Activated naive CD8-positive, alpha-beta T cell (primary cell): ENCODE measurements at regions not wholly inside any gene's neighbourhood (a gene's known extent, or its start where the extent isn't known, plus 50 kb on each side); places are given as distances from the start of the nearest gene placed in this dataset.

ENCODE experiments used
- H3K27ac Mint-ChIP-seq: one replicate; pipeline ENCODE4 v1.8.0; 2021; ENCODE audit warnings: mixed read lengths
- H3K27me3 Mint-ChIP-seq: one replicate; pipeline ENCODE4 v1.8.0; 2021; ENCODE audit warnings: mixed read lengths
- H3K36me3 Mint-ChIP-seq: one replicate; pipeline ENCODE4 v1.8.0; 2021; ENCODE audit warnings: mixed read lengths
- H3K4me1 Mint-ChIP-seq: one replicate; pipeline ENCODE4 v1.8.0; 2021; ENCODE audit warnings: low read depth, mixed read lengths
- H3K4me3 Mint-ChIP-seq: one replicate; pipeline ENCODE4 v1.8.0; 2021; ENCODE audit warnings: mild to moderate bottlenecking, mixed read lengths
- H3K9me3 Mint-ChIP-seq: one replicate; pipeline ENCODE4 v1.8.0; 2021; ENCODE audit warnings: low read depth, mixed read lengths

DNA sequence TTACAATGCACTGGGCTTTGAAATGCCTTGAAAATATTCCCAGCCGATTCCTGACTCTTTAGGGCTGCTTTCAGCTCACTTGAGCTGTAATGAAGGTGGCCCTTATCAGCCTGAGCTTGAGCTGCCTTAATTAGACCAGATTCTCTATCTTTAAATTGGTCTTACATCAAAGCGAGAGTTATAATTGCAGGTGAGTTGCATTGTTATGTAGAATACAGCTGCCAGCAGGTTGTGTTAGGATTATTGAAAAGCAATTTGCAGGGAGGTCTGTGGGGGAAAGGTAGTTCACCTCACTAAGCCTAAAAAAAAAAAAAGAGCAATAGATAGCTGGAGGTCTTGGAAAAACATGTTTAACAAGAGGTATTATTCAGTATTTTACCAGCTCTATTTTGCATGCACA is 142.2 kb upstream of the HABP2 start:
- no peak overlapping the region for H3K27ac Mint-ChIP-seq
- no peaks in the 10 kb centered on the region for H3K4me1 Mint-ChIP-seq
- H3K4me3 Mint-ChIP-seq, result no peak overlapping the region
- H3K9me3 Mint-ChIP-seq, result no peaks in the 10 kb centered on the region
- no peaks in the 10 kb centered on the region for H3K27me3 Mint-ChIP-seq
- no peaks in the 10 kb centered on the region for H3K36me3 Mint-ChIP-seq

DNA sequence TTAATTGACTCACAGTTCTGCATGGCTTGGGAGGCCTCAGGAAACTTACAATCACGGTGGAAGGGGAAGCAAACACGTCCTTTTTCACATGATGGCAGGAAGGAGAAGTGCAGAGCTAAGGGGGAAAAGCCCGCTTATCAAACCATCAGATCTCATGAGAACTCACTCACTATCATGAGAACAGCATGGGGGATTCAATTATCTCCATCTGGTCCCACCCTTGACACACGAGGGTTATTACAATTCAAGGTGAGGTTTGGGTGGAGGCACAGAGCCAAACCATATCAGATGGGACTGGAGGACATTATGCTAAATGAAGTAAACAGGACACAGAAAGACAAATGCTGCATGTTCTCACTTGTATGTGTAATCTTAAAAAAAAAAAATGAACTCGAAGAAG is 141.4 kb upstream of the HABP2 start:
- Mint-ChIP-seq H3K4me3 (no peak overlapping the region), H3K4me1 (no peaks in the 10 kb centered on the region), H3K36me3 (no peaks in the 10 kb centered on the region), H3K27me3 (no peaks in the 10 kb centered on the region), H3K27ac (no peak overlapping the region), H3K9me3 (no peaks in the 10 kb centered on the region)

DNA sequence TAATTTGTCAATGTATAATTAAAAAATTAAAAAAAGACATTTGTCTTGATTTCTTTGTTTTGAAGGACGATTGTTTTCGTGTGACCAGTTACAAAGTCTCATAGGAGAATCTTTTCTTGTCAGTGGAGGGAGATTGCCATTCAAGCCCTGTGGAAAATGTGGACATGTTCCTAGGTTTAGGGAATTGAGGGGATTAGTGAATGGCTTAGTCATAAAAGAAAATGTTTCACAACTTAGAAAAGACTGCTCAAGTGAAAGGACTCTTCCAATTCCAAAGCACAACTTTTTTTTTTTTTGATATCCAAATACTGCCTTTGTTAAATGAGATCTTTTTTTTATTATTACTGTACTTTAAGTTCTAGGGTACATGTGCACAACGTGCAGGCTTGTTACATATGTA is 140.7 kb upstream of the HABP2 start:
- Mint-ChIP-seq H3K27ac (no peak overlapping the region), H3K27me3 (no peaks in the 10 kb centered on the region)

DNA sequence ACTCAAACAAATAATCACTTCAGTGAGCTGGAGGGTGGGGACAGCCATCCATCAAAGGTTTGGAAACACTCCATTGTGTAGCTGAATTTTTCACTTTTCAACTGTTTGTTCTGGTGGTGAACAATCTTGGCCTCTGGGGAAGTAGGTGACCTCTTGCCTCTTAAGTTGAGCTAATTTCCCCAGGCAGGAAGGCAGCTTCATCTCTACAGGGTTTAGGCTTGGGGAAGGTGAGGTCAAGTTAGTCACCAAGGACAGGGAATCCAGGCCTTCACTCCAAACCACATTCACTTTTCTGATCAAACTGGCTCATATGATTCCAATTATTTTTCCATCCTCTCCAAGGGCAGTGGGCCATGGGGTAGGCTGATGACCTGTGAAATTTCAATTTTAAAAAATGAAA is 138.3 kb upstream of the HABP2 start:
- Mint-ChIP-seq H3K36me3 (no peaks in the 10 kb centered on the region), H3K4me1 (no peaks in the 10 kb centered on the region), H3K27ac (no peak overlapping the region), H3K4me3 (no peak overlapping the region), H3K27me3 (peaks cover 2% of the 10 kb centered on the region), H3K9me3 (no peaks in the 10 kb centered on the region)

More for the DNA sequence above, 140.7 kb upstream of the HABP2 start:
- Mint-ChIP-seq H3K36me3 (no peaks in the 10 kb centered on the region), H3K4me1 (no peaks in the 10 kb centered on the region), H3K4me3 (no peak overlapping the region), H3K9me3 (no peaks in the 10 kb centered on the region)

DNA sequence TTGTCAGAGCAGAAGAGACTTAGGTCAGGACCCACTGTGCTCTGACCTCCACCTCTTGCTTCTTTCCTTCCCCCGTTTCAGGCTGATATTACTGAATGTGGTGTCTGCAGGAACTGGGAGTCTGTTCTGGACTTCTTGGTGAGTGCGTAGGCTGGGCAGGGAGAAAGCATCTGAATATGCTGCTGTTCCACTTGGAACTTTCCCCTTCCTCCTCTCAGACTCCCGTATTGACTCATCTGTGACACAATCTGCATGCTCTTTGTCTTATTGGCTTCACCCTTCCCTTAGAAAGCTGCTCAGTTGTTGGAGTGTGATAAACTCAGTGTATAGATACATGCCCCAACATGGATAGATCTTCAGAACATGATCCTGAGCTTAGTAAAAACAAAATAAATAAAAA is 137.6 kb upstream of the HABP2 start:
- Mint-ChIP-seq H3K9me3 (peaks cover 3% of the 10 kb centered on the region), H3K4me1 (no peaks in the 10 kb centered on the region), H3K4me3 (no peak overlapping the region), H3K36me3 (no peaks in the 10 kb centered on the region), H3K27me3 (peaks cover 2% of the 10 kb centered on the region), H3K27ac (no peak overlapping the region)

DNA sequence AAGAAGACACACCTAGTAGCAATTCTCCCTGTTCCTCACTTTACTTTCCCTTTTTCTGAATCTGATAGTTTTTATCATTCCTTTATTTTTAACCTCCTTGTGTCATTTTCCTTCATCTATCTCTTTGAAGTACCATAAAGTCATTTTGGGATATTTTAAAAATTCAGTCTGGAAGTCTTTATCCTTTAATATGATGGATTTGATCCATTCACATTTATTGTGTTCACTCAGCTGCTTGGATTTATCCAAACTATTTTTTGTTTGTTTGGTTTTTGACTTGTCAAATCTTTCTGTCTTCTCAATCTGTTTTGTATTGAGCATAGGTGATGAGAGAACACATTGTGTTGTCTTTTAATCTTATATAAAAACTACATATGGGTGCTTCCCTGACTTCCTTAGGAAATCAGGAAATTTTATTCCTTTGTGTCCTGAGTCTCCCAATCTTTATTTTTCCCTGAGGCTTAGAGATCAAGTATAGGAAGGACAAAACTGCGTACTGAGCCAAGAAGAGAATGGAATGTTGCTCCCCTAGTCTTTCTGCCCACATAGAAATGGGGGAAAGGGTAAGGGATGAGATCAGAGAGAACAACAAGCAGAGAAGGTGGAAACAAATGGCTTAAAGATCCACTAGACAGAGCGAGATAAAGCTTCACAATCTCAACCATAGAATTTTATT is 132.7 kb upstream of the HABP2 start:
- Mint-ChIP-seq H3K36me3 (no peaks in the 10 kb centered on the region), H3K27me3 (peaks cover 4% of the 10 kb centered on the region), H3K4me1 (no peaks in the 10 kb centered on the region), H3K9me3 (peaks cover 6% of the 10 kb centered on the region), H3K4me3 (no peak overlapping the region), H3K27ac (no peak overlapping the region)

DNA sequence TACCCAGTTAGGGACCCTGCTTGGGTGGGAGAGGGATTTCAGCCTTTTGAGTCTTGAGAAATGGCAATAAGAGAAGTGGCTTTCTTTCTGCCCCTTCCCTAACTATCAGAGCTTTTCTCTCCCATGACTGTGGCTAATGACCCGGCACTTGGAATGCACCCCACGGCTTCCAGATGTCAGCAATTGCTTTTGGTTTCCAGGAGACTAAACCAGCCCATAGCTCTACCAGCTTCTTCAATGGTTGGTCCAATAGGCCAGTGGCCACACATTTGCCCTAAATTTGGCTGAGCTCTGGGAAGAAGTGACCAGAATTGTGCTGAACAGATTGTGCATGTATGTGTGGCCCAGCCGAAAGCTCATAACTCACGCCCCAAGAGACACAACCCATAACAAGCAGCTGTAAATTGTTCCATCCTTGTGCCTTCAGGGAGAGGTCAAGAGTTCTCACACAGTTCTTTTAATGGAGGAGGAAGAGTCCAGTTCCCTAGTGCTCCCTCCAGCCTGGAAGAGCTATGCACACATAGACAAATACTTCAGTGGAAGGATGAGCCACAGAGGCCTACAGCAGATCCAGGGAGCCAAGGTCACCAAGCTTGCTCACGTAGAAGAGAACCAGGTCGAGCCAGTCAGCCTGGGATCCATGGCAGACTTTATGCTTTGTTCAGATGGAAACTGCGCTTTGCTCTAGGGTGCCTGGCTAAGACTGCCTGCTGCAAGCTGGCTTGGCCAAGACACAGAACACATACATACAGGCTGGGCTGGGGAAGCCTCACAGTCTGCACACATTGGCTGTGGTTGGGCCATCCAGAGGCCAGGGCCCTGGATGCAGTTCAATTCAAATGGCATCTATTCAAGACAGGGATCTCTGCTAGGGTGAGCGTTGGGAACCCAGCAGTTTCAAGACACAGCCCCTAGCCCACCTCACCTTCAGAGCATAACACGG is 131.8 kb upstream of the HABP2 start:
- Mint-ChIP-seq H3K27me3 (peaks cover 4% of the 10 kb centered on the region), H3K4me1 (no peaks in the 10 kb centered on the region), H3K27ac (no peak overlapping the region), H3K4me3 (no peak overlapping the region), H3K36me3 (no peaks in the 10 kb centered on the region), H3K9me3 (peaks cover 6% of the 10 kb centered on the region)

DNA sequence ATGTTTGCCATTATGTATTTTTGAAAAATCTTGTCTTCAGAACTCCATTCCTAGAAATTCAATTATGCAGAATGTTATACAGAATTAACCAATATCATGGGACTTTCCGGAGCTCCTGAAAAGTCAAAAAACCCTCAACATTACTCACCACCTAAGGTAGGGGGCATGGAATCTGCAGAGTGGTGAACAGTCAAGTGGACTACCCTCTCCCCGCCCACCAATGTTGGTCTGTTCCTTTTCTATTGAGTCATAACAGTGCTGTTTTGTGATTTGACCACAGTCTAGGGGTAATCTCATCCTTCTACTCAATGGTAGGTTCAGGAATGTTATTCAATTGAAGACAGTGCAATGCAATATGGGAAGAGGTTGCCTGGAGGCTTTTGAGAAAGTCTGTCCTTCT is 130.5 kb upstream of the HABP2 start:
- Mint-ChIP-seq H3K36me3 (no peaks in the 10 kb centered on the region), H3K27ac (no peak overlapping the region), H3K9me3 (peaks cover 6% of the 10 kb centered on the region), H3K4me3 (no peak overlapping the region), H3K27me3 (peaks cover 4% of the 10 kb centered on the region), H3K4me1 (no peaks in the 10 kb centered on the region)

DNA sequence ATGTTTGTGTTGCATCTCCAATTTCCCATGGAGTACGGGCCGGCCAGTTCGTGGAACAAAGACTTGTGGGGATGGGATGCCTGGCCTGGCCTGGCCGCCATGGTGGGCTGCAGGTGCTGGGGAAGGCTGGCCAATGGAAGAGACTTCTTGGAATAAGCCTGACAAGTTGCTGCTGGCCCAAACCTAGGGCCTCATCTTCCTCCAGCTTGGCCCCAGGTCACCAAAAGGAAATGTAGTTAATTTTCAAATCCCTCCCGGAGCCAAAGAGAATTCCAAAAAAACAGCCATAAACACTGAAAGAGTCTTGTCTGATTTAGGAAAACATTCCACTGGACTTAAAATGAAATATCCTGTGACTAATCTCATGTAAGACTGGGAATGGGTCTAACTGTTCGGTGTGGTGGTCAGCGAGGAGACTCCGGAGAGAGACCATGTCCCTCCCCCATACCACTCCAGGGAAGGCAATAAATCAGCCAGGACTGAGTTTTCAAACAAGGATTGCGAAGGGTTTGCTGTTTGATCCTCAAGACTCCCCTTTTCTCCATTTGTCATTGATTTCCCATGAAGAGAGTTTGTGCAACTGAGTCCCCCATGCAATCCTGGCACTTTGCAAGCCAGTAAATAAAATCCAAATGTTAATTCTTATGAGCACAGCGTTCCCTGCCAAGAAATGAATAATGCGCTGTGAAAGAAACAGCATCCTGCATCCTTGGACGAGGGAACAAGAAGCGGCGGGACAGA is 128.7 kb upstream of the HABP2 start:
- Mint-ChIP-seq H3K27me3 (peaks cover 2% of the 10 kb centered on the region), H3K4me3 (no peak overlapping the region), H3K9me3 (peaks cover 6% of the 10 kb centered on the region), H3K27ac (no peak overlapping the region), H3K36me3 (no peaks in the 10 kb centered on the region), H3K4me1 (no peaks in the 10 kb centered on the region)

DNA sequence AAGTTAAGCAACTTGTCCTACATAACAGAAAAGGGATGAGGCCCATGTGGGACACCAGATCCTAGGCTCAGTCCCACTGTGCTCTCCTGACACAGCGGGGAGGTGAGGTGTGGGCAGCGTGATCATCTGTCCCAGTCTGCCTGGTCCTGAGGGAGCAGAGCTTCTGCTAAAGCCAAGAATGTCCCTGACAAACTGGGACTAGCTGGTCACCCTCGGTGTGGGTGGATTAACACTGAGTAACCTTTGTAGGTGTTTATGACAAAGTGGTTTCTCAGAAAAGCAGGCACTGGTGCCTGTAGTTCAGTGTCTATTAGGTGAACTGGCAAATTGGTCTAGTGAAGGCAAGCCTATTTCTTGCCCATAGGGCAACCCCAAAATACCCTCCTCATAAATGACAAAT is 127.8 kb upstream of the HABP2 start:
- no peaks in the 10 kb centered on the region for H3K4me1 Mint-ChIP-seq
- H3K4me3 Mint-ChIP-seq, result no peak overlapping the region
- H3K27ac Mint-ChIP-seq, result no peak overlapping the region
- H3K36me3 Mint-ChIP-seq, result no peaks in the 10 kb centered on the region
- H3K9me3 Mint-ChIP-seq, result peaks cover 5% of the 10 kb centered on the region
- peaks cover 2% of the 10 kb centered on the region for H3K27me3 Mint-ChIP-seq

DNA sequence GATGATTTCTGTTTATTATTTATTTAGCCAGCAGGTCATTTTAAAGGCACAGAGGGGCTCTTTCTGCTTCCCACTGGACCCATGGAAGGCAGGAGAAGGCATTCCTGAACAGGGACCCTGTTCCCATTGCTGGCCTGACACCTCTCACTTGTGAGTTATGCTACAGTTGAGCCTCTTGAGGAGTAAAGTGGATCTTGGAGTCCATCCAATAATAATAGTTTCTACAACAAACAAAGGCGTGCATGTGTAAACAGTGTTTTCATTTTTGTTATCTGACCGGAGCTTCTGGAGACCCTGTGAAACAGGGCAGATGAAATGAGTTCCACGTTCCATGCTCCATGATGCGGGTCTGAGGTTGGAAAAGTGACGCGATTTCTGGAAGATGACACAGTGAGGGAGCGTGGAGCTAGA is 127.3 kb upstream of the HABP2 start:
- Mint-ChIP-seq H3K4me3 (no peak overlapping the region), H3K9me3 (no peaks in the 10 kb centered on the region), H3K27me3 (peaks cover 2% of the 10 kb centered on the region)

DNA sequence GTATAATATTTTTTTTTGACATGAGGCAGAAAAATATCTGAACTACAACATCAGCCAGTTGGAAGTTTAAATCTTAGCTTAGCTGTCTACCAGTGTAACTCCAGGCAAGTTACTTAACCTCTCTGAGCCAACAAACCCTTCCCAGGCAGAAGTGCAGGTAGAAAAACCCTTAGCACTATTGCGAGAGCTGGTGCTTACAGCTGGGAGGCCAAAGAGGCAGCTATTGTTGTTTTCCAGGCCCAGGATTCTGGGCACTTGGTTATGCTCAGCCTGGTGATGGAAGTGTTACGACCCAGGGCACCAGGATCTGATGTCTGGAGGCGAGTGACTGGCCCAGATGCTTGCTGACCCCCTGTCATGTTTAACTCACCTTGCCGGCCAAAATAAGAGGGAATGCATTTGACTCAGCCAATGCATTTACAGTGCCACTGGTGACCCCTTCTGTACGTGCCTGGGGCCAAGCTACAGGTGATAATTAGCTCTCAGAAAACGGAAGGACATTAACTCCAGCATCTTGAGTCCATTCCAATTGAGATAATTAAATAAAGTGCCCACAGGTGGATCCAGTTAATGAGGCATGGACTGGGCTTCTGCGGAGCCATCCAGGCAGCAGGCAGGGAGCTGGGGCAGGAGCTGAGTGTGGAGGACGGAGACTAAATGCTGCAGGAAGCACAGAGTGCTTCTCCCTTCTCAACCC is 126.5 kb upstream of the HABP2 start:
- Mint-ChIP-seq H3K4me3 (no peak overlapping the region), H3K4me1 (no peaks in the 10 kb centered on the region), H3K27ac (no peak overlapping the region), H3K36me3 (no peaks in the 10 kb centered on the region), H3K27me3 (no peaks in the 10 kb centered on the region), H3K9me3 (no peaks in the 10 kb centered on the region)

More for the DNA sequence above, 127.3 kb upstream of the HABP2 start:
- Mint-ChIP-seq H3K36me3 (no peaks in the 10 kb centered on the region), H3K4me1 (no peaks in the 10 kb centered on the region), H3K27ac (no peak overlapping the region)

DNA sequence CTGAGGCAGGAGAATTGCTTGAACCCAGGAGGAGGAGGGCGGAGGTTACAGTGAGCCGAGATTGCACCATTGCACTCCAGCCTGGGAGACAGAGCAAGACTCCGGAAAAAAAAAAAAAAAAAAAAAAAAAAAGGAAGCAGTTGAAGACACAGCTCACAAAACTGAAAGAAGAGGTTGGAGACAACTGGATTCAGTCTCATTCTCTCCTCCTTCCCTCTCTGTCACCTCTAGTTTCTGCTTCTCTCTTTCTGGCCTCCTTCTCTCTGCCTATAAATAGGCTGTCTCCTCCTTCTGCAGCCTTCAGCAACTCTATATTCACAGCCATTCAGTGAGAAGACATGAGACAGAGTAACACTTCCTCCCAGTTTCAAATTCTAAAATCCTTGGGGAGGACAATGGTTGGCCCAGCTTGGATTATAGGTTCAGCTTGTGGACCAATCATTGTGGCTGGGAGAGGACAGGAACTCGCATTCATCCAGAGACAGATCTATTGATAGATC is 125.6 kb upstream of the HABP2 start:
- Mint-ChIP-seq H3K4me3 (no peak overlapping the region), H3K36me3 (no peaks in the 10 kb centered on the region), H3K27me3 (no peaks in the 10 kb centered on the region), H3K4me1 (no peaks in the 10 kb centered on the region), H3K9me3 (no peaks in the 10 kb centered on the region), H3K27ac (no peak overlapping the region)

DNA sequence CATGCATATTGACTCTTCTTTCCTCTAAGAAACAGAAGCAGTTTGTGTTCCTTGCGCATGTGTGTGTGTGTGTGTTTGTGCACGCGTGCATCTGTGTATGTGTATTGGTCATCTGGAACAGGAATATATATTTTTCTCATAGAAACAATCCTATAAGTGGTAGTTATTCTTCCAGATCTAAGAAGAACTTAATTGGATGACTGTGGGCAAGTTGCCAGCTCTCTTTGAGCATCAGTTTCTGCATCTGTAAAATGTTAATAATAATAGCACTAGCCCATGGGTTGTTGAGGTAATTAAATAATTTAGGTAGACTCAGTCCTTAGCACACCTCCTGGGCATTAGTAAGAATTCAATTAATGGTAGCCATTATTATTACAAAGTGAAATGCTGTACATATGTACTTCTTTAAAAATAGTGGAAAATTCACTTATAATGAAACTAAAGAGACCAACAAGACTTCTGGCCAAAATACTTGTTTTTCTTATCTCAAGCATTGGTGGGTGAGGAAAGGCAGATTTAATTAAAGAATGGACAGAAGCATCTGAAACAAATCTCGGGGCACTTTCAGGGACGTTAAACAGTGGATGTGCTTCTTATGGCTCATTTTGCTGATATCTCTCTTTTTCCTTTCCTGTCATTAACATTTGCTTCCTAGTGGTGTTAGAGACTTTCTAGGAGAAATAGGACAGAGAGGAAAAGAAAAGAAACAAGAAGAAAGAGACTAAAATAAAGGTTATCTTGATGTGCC is 124.9 kb upstream of the HABP2 start:
- Mint-ChIP-seq H3K4me1 (no peaks in the 10 kb centered on the region), H3K4me3 (no peak overlapping the region), H3K9me3 (no peaks in the 10 kb centered on the region), H3K27ac (no peak overlapping the region), H3K36me3 (no peaks in the 10 kb centered on the region), H3K27me3 (no peaks in the 10 kb centered on the region)
